H1 (cell line): ENCODE measurements at regions not wholly inside any gene's neighbourhood (a gene's known extent, or its start where the extent isn't known, plus 50 kb on each side); places are given as distances from the start of the nearest gene placed in this dataset.

Source experiments
- CTCF ChIA-PET: fragments of 300-600 bp; sonication (Branson Sonifier 250); formaldehyde crosslinking; loops from one replicate; lab custom pipeline; 2021; ENCODE audit not compliant: partially characterized antibody; lab: Charles Lee
- POLR2A ChIA-PET: fragments of 300-600 bp; sonication (Branson Sonifier 250); formaldehyde crosslinking; loops from one replicate; lab custom pipeline; 2021; ENCODE audit warnings: inconsistent platforms; ENCODE audit not compliant: partially characterized antibody; lab: Charles Lee
- DNase-seq, 2 experiments: peaks; one replicate each; pipeline versions ENCODE4 v3.0.0 to v3.0.0-alpha.2; 2010 to 2022; ENCODE audit warnings: low spot score in 2 of 2, low read depth in 1 of 2, mixed read lengths in 1 of 2
- FAIRE-seq: peaks from 2 replicates; lab custom pipeline; 2011; peaks lifted over from hg19 to GRCh38; lab: Jason Lieb, UNC
- H2AFZ ChIP-seq: 2 replicates; pipeline ENCODE4 v1.8.1; 2012; ENCODE audit warnings: low read length, inconsistent platforms
- H2AK5ac ChIP-seq: 2 replicates; pipeline ENCODE4 v1.6.1; 2013; ENCODE audit warnings: low read depth, low read length
- H2BK120ac ChIP-seq: replicated peaks from 2 replicates; pipeline ENCODE3; 2013; ENCODE audit warnings: low read depth, low read length, inconsistent platforms
- H2BK12ac ChIP-seq: 2 replicates; pipeline ENCODE4 v1.6.1; 2013; ENCODE audit warnings: low read depth, low read length
- H2BK15ac ChIP-seq: 2 replicates; pipeline ENCODE4 v1.6.1; 2013; ENCODE audit warnings: low read length
- H2BK20ac ChIP-seq: 2 replicates; pipeline ENCODE4 v1.6.1; 2013; ENCODE audit warnings: low read length
- H2BK5ac ChIP-seq: 2 replicates; pipeline ENCODE4 v1.6.1; 2013; ENCODE audit warnings: low read depth, low read length
- H3K14ac ChIP-seq: 2 replicates; pipeline ENCODE4 v1.6.1; 2013; ENCODE audit warnings: inconsistent platforms; ENCODE audit not compliant: insufficient read length
- H3K18ac ChIP-seq: 2 replicates; pipeline ENCODE4 v1.6.1; 2013; ENCODE audit warnings: low read length; ENCODE audit errors: extremely low read depth
- H3K23ac ChIP-seq: 2 replicates; pipeline ENCODE4 v1.6.1; 2013; ENCODE audit warnings: inconsistent platforms; ENCODE audit not compliant: insufficient read length
- H3K23me2 ChIP-seq: 2 replicates; pipeline ENCODE4 v1.6.1; 2013; ENCODE audit warnings: low read depth, low read length
- H3K27ac ChIP-seq: 2 replicates; pipeline ENCODE4 v1.6.1; 2011; ENCODE audit warnings: low read depth, low read length, inconsistent platforms
- H3K27me3 ChIP-seq, 4 experiments: replicated peaks in 1 of 4; 1 replicate in 1 of 4; 2 replicates in 3 of 4; pipeline versions ENCODE4 v1.6.1 to v1.8.1; 2011 to 2013; ENCODE audit warnings: low read length in 3 of 4, mild to moderate bottlenecking in 3 of 4, inconsistent platforms in 2 of 4, mixed read lengths in 2 of 4, moderate library complexity in 1 of 4; ENCODE audit not compliant: control insufficient read depth in 3 of 4, insufficient read depth in 3 of 4; ENCODE audit errors: extremely low read depth in 1 of 4
- H3K36me3 ChIP-seq, 4 experiments: 2 replicates each; pipeline versions ENCODE4 v1.6.1 to v1.8.1; 2011 to 2013; ENCODE audit warnings: mild to moderate bottlenecking in 4 of 4, low read length in 3 of 4, moderate library complexity in 2 of 4, control low read depth in 1 of 4, inconsistent platforms in 1 of 4; ENCODE audit not compliant: insufficient read depth in 4 of 4, control insufficient read depth in 2 of 4
- H3K4ac ChIP-seq: replicated peaks from 2 replicates; pipeline ENCODE3; 2013; ENCODE audit warnings: low read length, low read depth, mixed read lengths, inconsistent platforms; ENCODE audit not compliant: insufficient read length
- H3K4me1 ChIP-seq, 4 experiments: replicated peaks in 1 of 4; 1 replicate in 1 of 4; 2 replicates in 3 of 4; pipeline versions ENCODE4 v1.6.1 to v1.8.1; 2011 to 2013; ENCODE audit warnings: low read length in 3 of 4, inconsistent platforms in 2 of 4, mixed read lengths in 1 of 4; ENCODE audit not compliant: insufficient read depth in 4 of 4, control insufficient read depth in 3 of 4
- H3K4me2 ChIP-seq, 2 experiments: 2 replicates each; pipeline versions ENCODE4 v1.6.1 to v1.8.1; 2011 to 2013; ENCODE audit warnings: low read depth in 2 of 2, low read length in 2 of 2, control low read depth in 1 of 2, inconsistent platforms in 1 of 2, mild to moderate bottlenecking in 1 of 2; ENCODE audit not compliant: insufficient read depth in 1 of 2
- H3K4me3 ChIP-seq, 4 experiments: fragments of 200-600, 300-600 bp in 1 of 4; sonication (generic), shearing (Covaris generic), sonication (Bioruptor Twin) in 1 of 4; 2 replicates each; pipeline versions ENCODE4 v1.5.1 to v1.8.1; 2011 to 2016; ENCODE audit warnings: low read length in 4 of 4, low read depth in 3 of 4, control low read depth in 2 of 4, inconsistent platforms in 2 of 4, mild to moderate bottlenecking in 2 of 4, mixed read lengths in 1 of 4, moderate library complexity in 1 of 4; ENCODE audit not compliant: insufficient read depth in 2 of 4; ENCODE audit errors: extremely low read depth in 1 of 4
- H3K56ac ChIP-seq: replicated peaks from 2 replicates; pipeline ENCODE3; 2013; ENCODE audit warnings: low read depth, mild to moderate bottlenecking, mixed read lengths, low read length, inconsistent platforms; ENCODE audit not compliant: insufficient read length
- H3K79me1 ChIP-seq: 2 replicates; pipeline ENCODE4 v1.6.1; 2013; ENCODE audit warnings: low read depth, low read length, control low read depth
- H3K79me2 ChIP-seq, 2 experiments: 2 replicates each; pipeline versions ENCODE4 v1.6.1 to v1.8.1; 2012 to 2013; ENCODE audit warnings: low read length in 2 of 2, mild to moderate bottlenecking in 2 of 2, inconsistent platforms in 1 of 2; ENCODE audit not compliant: insufficient read depth in 2 of 2, control insufficient read depth in 1 of 2
- H3K9ac ChIP-seq, 4 experiments: replicated peaks in 1 of 4; 1 replicate in 1 of 4; 2 replicates in 3 of 4; pipeline versions ENCODE4 v1.6.1 to v1.8.1; 2011 to 2013; ENCODE audit warnings: low read depth in 3 of 4, low read length in 3 of 4, control low read depth in 2 of 4, mild to moderate bottlenecking in 2 of 4, moderate library complexity in 2 of 4, inconsistent platforms in 1 of 4; ENCODE audit errors: extremely low read depth in 1 of 4
- H3K9me3 ChIP-seq, 2 experiments: 2 replicates each; pipeline versions ENCODE4 v1.6.1 to v1.8.1; 2012 to 2013; ENCODE audit warnings: mild to moderate bottlenecking in 2 of 2, moderate library complexity in 2 of 2, control low read depth in 1 of 2, inconsistent platforms in 1 of 2, low read depth in 1 of 2, low read length in 1 of 2, mixed read lengths in 1 of 2; ENCODE audit not compliant: insufficient read depth in 2 of 2
- H4K20me1 ChIP-seq, 2 experiments: replicated peaks in 1 of 2; 2 replicates each; pipeline versions ENCODE3 to v1.8.1; 2011 to 2013; ENCODE audit warnings: inconsistent platforms in 2 of 2, low read length in 2 of 2, mild to moderate bottlenecking in 1 of 2; ENCODE audit not compliant: insufficient read depth in 2 of 2, control insufficient read depth in 1 of 2
- H4K5ac ChIP-seq: 2 replicates; pipeline ENCODE4 v1.6.1; 2013; ENCODE audit warnings: low read length, low read depth, mixed read lengths, inconsistent platforms; ENCODE audit not compliant: insufficient read length
- H4K8ac ChIP-seq: 2 replicates; pipeline ENCODE4 v1.8.0; 2013; ENCODE audit warnings: mild to moderate bottlenecking, moderate library complexity, low read length, inconsistent platforms; ENCODE audit not compliant: insufficient read depth; ENCODE audit errors: extremely low read depth
- H4K91ac ChIP-seq: replicated peaks from 2 replicates; pipeline ENCODE3; 2013; ENCODE audit warnings: low read length, mixed read lengths, inconsistent platforms; ENCODE audit not compliant: insufficient read length
- CHD2 ChIP-seq: IDR thresholded peaks from 2 replicates; pipeline ENCODE4 v1.6.1; 2012; ENCODE audit warnings: low read length, improper control_type of control experiment
- CTBP2 ChIP-seq: IDR thresholded peaks from 2 replicates; pipeline ENCODE4 v1.7.0; 2011; ENCODE audit warnings: borderline replicate concordance, mild to moderate bottlenecking, moderate library complexity, mixed read lengths, low read length; ENCODE audit not compliant: insufficient read depth, insufficient read length
- EP300 ChIP-seq, 2 experiments: IDR thresholded peaks; 1 replicate in 1 of 2; 2 replicates in 1 of 2; pipeline ENCODE4 v1.6.1; 2011 to 2012; ENCODE audit warnings: low read depth in 2 of 2, low read length in 2 of 2, mild to moderate bottlenecking in 2 of 2, borderline replicate concordance in 1 of 2, inconsistent platforms in 1 of 2, moderate library complexity in 1 of 2
- GTF2F1 ChIP-seq: IDR thresholded peaks from 2 replicates; pipeline ENCODE4 v1.6.1; 2012; ENCODE audit warnings: low read depth, low read length, improper control_type of control experiment, borderline replicate concordance
- KDM5A ChIP-seq: fragments of 200-600 bp; IDR thresholded peaks from 2 replicates; pipeline ENCODE4 v1.7.1; 2012; ENCODE audit warnings: mild to moderate bottlenecking, low read length, inconsistent platforms, mixed read lengths
- SIN3A ChIP-seq, 2 experiments: IDR thresholded peaks in 1 of 2; conservative IDR thresholded peaks in 1 of 2; 2 replicates each; pipeline ENCODE4 v1.6.1; 2011 to 2012; ENCODE audit warnings: low read length in 2 of 2, improper control_type of control experiment in 1 of 2, low read depth in 1 of 2, mild to moderate bottlenecking in 1 of 2
- SP1 ChIP-seq: IDR thresholded peaks from 2 replicates; pipeline ENCODE4 v1.6.1; 2011; ENCODE audit warnings: low read depth, low read length
- TAF7 ChIP-seq: optimal IDR thresholded peaks from 2 replicates; pipeline ENCODE3; 2011; ENCODE audit warnings: low read depth, mild to moderate bottlenecking, inconsistent platforms, low read length, moderate library complexity, borderline replicate concordance
- TEAD4 ChIP-seq: IDR thresholded peaks from 2 replicates; pipeline ENCODE4 v1.6.1; 2012; ENCODE audit warnings: low read depth, low read length, inconsistent platforms, mixed read lengths
- WGBS, 2 experiments: shearing (Covaris generic) in 1 of 2; methylation state at CpG; one replicate each; pipeline versions ENCODE4 v1.1.6 to v1.1.7; 2013 to 2015; ENCODE audit warnings: low lambda C conversion rate in 2 of 2, mixed read lengths in 2 of 2, inconsistent platforms in 1 of 2, low coverage in 1 of 2, missing lambda C conversion rate in 1 of 2; ENCODE audit not compliant: insufficient replicate concordance in 2 of 2, insufficient coverage in 1 of 2, insufficient read length in 1 of 2; ENCODE audit errors: extremely low coverage in 1 of 2, missing lambda C conversion rate in 1 of 2; 5-methylcytosine and 5-hydroxymethylcytosine counted together
- TF ChIP-seq, protein P1 (sequence below): IDR thresholded peaks from 2 replicates; pipeline ENCODE4 v1.6.1; 2011; ENCODE audit warnings: low read length, improper control_type of control experiment

DNA sequence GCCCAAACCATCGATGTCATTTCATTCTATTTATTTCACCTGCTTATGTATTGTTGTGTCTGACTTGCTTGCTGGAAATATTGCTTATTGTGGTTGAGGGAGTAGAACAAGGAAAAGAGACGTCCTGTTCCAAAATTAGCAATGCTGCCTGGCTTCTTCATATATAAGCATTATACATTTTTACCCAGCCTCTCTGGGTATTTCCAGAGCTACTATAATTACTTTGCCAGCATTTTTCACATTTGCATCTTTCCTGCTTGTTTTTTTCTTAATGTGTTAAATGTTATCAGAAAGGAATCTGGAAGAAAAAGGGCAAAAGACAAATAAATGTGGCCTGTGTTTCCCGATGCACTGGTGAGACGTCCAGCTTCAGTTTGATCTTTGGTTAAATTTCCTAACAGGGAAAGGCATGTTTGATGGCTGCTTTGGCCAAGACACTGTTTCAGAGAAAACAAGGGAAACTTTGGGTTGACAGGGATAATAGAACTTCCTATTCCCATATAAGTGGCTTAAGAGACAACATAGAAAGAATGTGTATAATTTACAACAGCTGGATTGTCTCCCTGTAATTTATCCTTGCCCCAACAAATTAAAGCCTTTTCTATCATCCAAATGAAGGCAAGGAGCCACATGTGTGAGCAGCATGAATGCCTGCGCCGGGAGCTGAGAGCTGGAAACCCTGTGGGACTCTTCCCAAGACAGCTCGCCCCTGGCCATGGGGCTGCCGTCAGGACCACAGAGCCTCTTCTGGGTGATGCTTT is 671.1 kb upstream of the CELF2 start:
- no peak overlapping the region for H3K4me2 ChIP-seq
- H3K9ac ChIP-seq: no peak overlapping the region
- no peaks in the 10 kb centered on the region for H3K79me2 ChIP-seq
- no peaks in the 10 kb centered on the region for H3K23me2 ChIP-seq
- ChIA-PET CTCF (interaction anchor here (0.6 to 1.5 kb wide), 3 partner anchors 42 to 1867 kb away, joined by 3 to 4 read pairs (median 3); no protein-coding TSS in a partner anchor), POLR2A (no interaction called here)
- FAIRE-seq: no peak
- no peak overlapping the region for H3K27ac ChIP-seq
- no peak for DNase-seq
- H4K20me1 ChIP-seq: no peaks in the 10 kb centered on the region
- no peak overlapping the region for H3K18ac ChIP-seq
- H3K14ac ChIP-seq: no peak overlapping the region
- no peaks in the 10 kb centered on the region for H3K36me3 ChIP-seq
- H3K79me1 ChIP-seq: no peaks in the 10 kb centered on the region
- no peak overlapping the region for H2BK20ac ChIP-seq
- H2BK15ac ChIP-seq: no peak overlapping the region
- WGBS, 2 experiments: 86% methylated on average over 8 of the region's 8 CpGs; no CpG with 5 or more reads in 1 of the 2 experiments
- H3K27me3 ChIP-seq: no peaks in the 10 kb centered on the region
- no peak overlapping the region for H2BK120ac ChIP-seq
- H2BK12ac ChIP-seq: no peak overlapping the region
- no peak overlapping the region for H4K5ac ChIP-seq
- H4K8ac ChIP-seq: no peak overlapping the region
- no peaks in the 10 kb centered on the region for H3K9me3 ChIP-seq
- no peak overlapping the region for H3K23ac ChIP-seq
- H2AFZ ChIP-seq: no peak overlapping the region
- no peak overlapping the region for H2AK5ac ChIP-seq
- no peak overlapping the region for H3K56ac ChIP-seq
- no peak overlapping the region for H3K4me3 ChIP-seq
- no peaks in the 10 kb centered on the region for H3K4me1 ChIP-seq
- no peak overlapping the region for H3K4ac ChIP-seq
- H4K91ac ChIP-seq: no peak overlapping the region
- no peak overlapping the region for H2BK5ac ChIP-seq
- TF ChIP-seq KDM5A (no peak), CHD2 (no peak), EP300 (IDR thresholded peaks at IDR 0.05; ENCODE audit: borderline replicate concordance in 1 of 2, low read depth in 2 of 2, low read length in 2 of 2) (no peak), GTF2F1 (no peak), SIN3A (conservative IDR thresholded peaks at IDR 0.05 in 1 of 2, IDR thresholded peaks at IDR 0.05 in 1 of 2; ENCODE audit: low read depth in 1 of 2, low read length in 2 of 2) (no peak), SP1 (no peak), CTBP2 (no peak), TAF7 (no peak), TEAD4 (no peak)
- TF ChIP-seq, protein P1, sequence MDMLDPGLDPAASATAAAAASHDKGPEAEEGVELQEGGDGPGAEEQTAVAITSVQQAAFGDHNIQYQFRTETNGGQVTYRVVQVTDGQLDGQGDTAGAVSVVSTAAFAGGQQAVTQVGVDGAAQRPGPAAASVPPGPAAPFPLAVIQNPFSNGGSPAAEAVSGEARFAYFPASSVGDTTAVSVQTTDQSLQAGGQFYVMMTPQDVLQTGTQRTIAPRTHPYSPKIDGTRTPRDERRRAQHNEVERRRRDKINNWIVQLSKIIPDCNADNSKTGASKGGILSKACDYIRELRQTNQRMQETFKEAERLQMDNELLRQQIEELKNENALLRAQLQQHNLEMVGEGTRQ: no peak
